H9 (cell line): ENCODE measurements at regions not wholly inside any gene's neighbourhood (a gene's known extent, or its start where the extent isn't known, plus 50 kb on each side); places are given as distances from the start of the nearest gene placed in this dataset.

Source experiments
- DNase-seq: peaks from one replicate; pipeline ENCODE4 v3.0.0-alpha.2; 2017
- H2AFZ ChIP-seq: one replicate; pipeline ENCODE4 v1.6.1; 2013; ENCODE audit warnings: mild to moderate bottlenecking, low read length, control low read depth, moderate library complexity
- H2AK5ac ChIP-seq: 2 replicates; pipeline ENCODE4 v1.6.1; 2013; ENCODE audit warnings: low read length, control low read depth, mixed read lengths; ENCODE audit not compliant: insufficient read length
- H2BK120ac ChIP-seq: one replicate; pipeline ENCODE4 v1.6.1; 2013; ENCODE audit warnings: low read depth, mild to moderate bottlenecking, low read length, control low read depth, inconsistent platforms; ENCODE audit not compliant: poor library complexity, severe bottlenecking
- H2BK12ac ChIP-seq: 2 replicates; pipeline ENCODE4 v1.6.1; 2013; ENCODE audit warnings: low read length, control low read depth, mixed read lengths, low read depth; ENCODE audit not compliant: insufficient read length
- H2BK15ac ChIP-seq: 2 replicates; pipeline ENCODE4 v1.6.1; 2013; ENCODE audit warnings: low read depth, low read length, control low read depth
- H2BK20ac ChIP-seq: one replicate; pipeline ENCODE4 v1.6.1; 2013; ENCODE audit warnings: low read depth, mild to moderate bottlenecking, low read length, control low read depth, inconsistent platforms; ENCODE audit not compliant: poor library complexity, severe bottlenecking
- H2BK5ac ChIP-seq: 2 replicates; pipeline ENCODE4 v1.6.1; 2013; ENCODE audit warnings: low read length, control low read depth, mixed read lengths; ENCODE audit not compliant: insufficient read length
- H3K14ac ChIP-seq: 2 replicates; pipeline ENCODE4 v1.6.1; 2013; ENCODE audit warnings: low read length, control low read depth; ENCODE audit not compliant: insufficient read depth
- H3K18ac ChIP-seq: 2 replicates; pipeline ENCODE4 v1.6.1; 2013; ENCODE audit warnings: low read depth, mild to moderate bottlenecking, mixed read lengths, low read length, control low read depth; ENCODE audit not compliant: insufficient read length
- H3K23ac ChIP-seq: 2 replicates; pipeline ENCODE4 v1.6.1; 2013; ENCODE audit warnings: low read length, control low read depth, mixed read lengths, low read depth; ENCODE audit not compliant: insufficient read length
- H3K23me2 ChIP-seq: 2 replicates; pipeline ENCODE4 v1.6.1; 2013; ENCODE audit warnings: low read depth, mild to moderate bottlenecking, mixed read lengths, low read length, control low read depth; ENCODE audit not compliant: insufficient read length, poor library complexity, severe bottlenecking
- H3K27ac ChIP-seq: 2 replicates; pipeline ENCODE4 v1.5.1; 2013; ENCODE audit warnings: low read length, control low read depth, mixed read lengths, low read depth; ENCODE audit not compliant: insufficient read length
- H3K27me3 ChIP-seq: 2 replicates; pipeline ENCODE4 v1.6.1; 2013; ENCODE audit warnings: low read length, control low read depth, inconsistent platforms; ENCODE audit not compliant: insufficient read depth
- H3K4ac ChIP-seq: 2 replicates; pipeline ENCODE4 v1.6.1; 2013; ENCODE audit warnings: low read depth, mild to moderate bottlenecking, control low read depth, inconsistent platforms, low read length, moderate library complexity
- H3K4me1 ChIP-seq: 2 replicates; pipeline ENCODE4 v1.6.1; 2013; ENCODE audit warnings: low read length, control low read depth, inconsistent platforms; ENCODE audit not compliant: insufficient read depth
- H3K4me2 ChIP-seq: 2 replicates; pipeline ENCODE4 v1.6.1; 2013; ENCODE audit warnings: low read length, control low read depth, mixed read lengths; ENCODE audit not compliant: insufficient read length, insufficient read depth
- H3K56ac ChIP-seq: 2 replicates; pipeline ENCODE4 v1.6.1; 2013; ENCODE audit warnings: low read depth, mild to moderate bottlenecking, mixed read lengths, low read length, control low read depth; ENCODE audit not compliant: insufficient read length
- H3K79me1 ChIP-seq: 2 replicates; pipeline ENCODE4 v1.6.1; 2013; ENCODE audit warnings: low read depth, mild to moderate bottlenecking, moderate library complexity, low read length, control low read depth, inconsistent platforms; ENCODE audit not compliant: insufficient read depth, poor library complexity, severe bottlenecking
- H3K79me2 ChIP-seq: 2 replicates; pipeline ENCODE4 v1.6.1; 2013; ENCODE audit warnings: low read length, control low read depth, inconsistent platforms; ENCODE audit not compliant: insufficient read depth
- H3K9ac ChIP-seq: 2 replicates; pipeline ENCODE4 v1.6.1; 2013; ENCODE audit warnings: low read length, control low read depth, mixed read lengths; ENCODE audit not compliant: insufficient read length; ENCODE audit errors: extremely low read depth
- H3K9me3 ChIP-seq: one replicate; pipeline ENCODE4 v1.6.1; 2013; ENCODE audit warnings: low read depth, low read length, inconsistent platforms; ENCODE audit not compliant: control insufficient read depth
- H3T11ph ChIP-seq: one replicate; pipeline ENCODE4 v1.6.1; 2013; ENCODE audit warnings: mild to moderate bottlenecking, low read length, control low read depth, inconsistent platforms
- H4K20me1 ChIP-seq: one replicate; pipeline ENCODE4 v1.6.1; 2013; ENCODE audit not compliant: control insufficient read depth, insufficient read length, insufficient read depth
- H4K5ac ChIP-seq: 2 replicates; pipeline ENCODE4 v1.6.1; 2013; ENCODE audit warnings: low read depth, mild to moderate bottlenecking, mixed read lengths, low read length, control low read depth; ENCODE audit not compliant: insufficient read length
- H4K8ac ChIP-seq: replicated peaks from 2 replicates; pipeline ENCODE4 v1.6.1; 2013; ENCODE audit warnings: low read length, control low read depth, mixed read lengths, low read depth; ENCODE audit not compliant: insufficient read length
- H4K91ac ChIP-seq: 2 replicates; pipeline ENCODE4 v1.6.1; 2013; ENCODE audit warnings: low read depth, mild to moderate bottlenecking, moderate library complexity, mixed read lengths, low read length, control low read depth; ENCODE audit not compliant: insufficient read length
- H3K27ac Mint-ChIP-seq, 3 experiments: 2 replicates in 2 of 3; 3 replicates in 1 of 3; pipeline ENCODE4 v1.8.0; 2020 to 2021; ENCODE audit warnings: mixed read lengths in 3 of 3, mild to moderate bottlenecking in 1 of 3, moderate library complexity in 1 of 3
- H3K27me3 Mint-ChIP-seq: 2 replicates; pipeline ENCODE4 v1.8.0; 2021; ENCODE audit warnings: low read depth, mild to moderate bottlenecking, moderate library complexity, mixed read lengths
- H3K36me3 Mint-ChIP-seq, 3 experiments: 2 replicates in 2 of 3; 3 replicates in 1 of 3; pipeline ENCODE4 v1.8.0; 2020 to 2021; ENCODE audit warnings: low read depth in 3 of 3, mixed read lengths in 3 of 3; ENCODE audit not compliant: insufficient read depth in 1 of 3
- H3K4me1 Mint-ChIP-seq, 2 experiments: 2 replicates each; pipeline ENCODE4 v1.8.0; 2020; ENCODE audit warnings: mixed read lengths in 2 of 2
- H3K4me3 Mint-ChIP-seq, 2 experiments: 2 replicates in 1 of 2; 3 replicates in 1 of 2; pipeline ENCODE4 v1.8.0; 2020 to 2021; ENCODE audit warnings: mild to moderate bottlenecking in 2 of 2, mixed read lengths in 2 of 2, moderate library complexity in 1 of 2
- H3K9me3 Mint-ChIP-seq, 2 experiments: 2 replicates in 1 of 2; 3 replicates in 1 of 2; pipeline ENCODE4 v1.8.0; 2020; ENCODE audit warnings: mild to moderate bottlenecking in 2 of 2, mixed read lengths in 2 of 2, moderate library complexity in 1 of 2
- CTCF ChIP-seq: fragments of 200-600 bp; sonication (generic); conservative IDR thresholded peaks from 3 replicates; pipeline ENCODE4 v1.8.0; 2021; ENCODE audit warnings: antibody characterized with exemption, mild to moderate bottlenecking
- WGBS: extraction: QIAGEN DNeasy Blood & Tissue Kit; methylation state at CpG from one replicate; pipeline ENCODE4 v1.1.7; 2013; ENCODE audit warnings: missing lambda C conversion rate, low lambda C conversion rate, mixed read lengths; ENCODE audit not compliant: insufficient read length; ENCODE audit errors: extremely low coverage; 5-methylcytosine and 5-hydroxymethylcytosine counted together

- H3K23ac ChIP-seq, result no peak overlapping the region
- no peak overlapping the region for H2AK5ac ChIP-seq
- H2BK120ac ChIP-seq, result no peak overlapping the region
- H4K5ac ChIP-seq, result no peak overlapping the region
- Mint-ChIP-seq H3K4me1 (0 out of 4 replicates have a peak, but pooled peaks cover 0 to 2% of the 10 kb centered on the region in 2 experiments), H3K27me3 (peaks cover 4% of the 10 kb centered on the region), H3K36me3 (peaks cover 0 to 11% (median 2%) of the 10 kb centered on the region in 3 experiments; a peak in 5 of 7 replicates), H3K9me3 (peaks cover 6 to 12% of the 10 kb centered on the region in 2 experiments; a peak in 4 of 5 replicates), H3K27ac (no peak overlapping the region), H3K4me3 (no peak overlapping the region)
- no peak overlapping the region for H3K4me2 ChIP-seq
- H3K79me2 ChIP-seq, result no peaks in the 10 kb centered on the region
- no peak overlapping the region for H3K56ac ChIP-seq
- H4K20me1 ChIP-seq, result no peaks in the 10 kb centered on the region
- H4K8ac ChIP-seq, result no peak overlapping the region
- H2BK12ac ChIP-seq, result no peak overlapping the region
- TF ChIP-seq CTCF, result no peak
- no peaks in the 10 kb centered on the region for H3K79me1 ChIP-seq
- no peaks in the 10 kb centered on the region for H3K23me2 ChIP-seq
- H3K27ac ChIP-seq, result no peak overlapping the region
- no peak overlapping the region for H2BK20ac ChIP-seq
- H3K27me3 ChIP-seq, result no peaks in the 10 kb centered on the region; the same call in 1 of the 2 replicates
- no peak for DNase-seq
- WGBS, result no CpG with 5 or more reads among the region's 8 CpGs
- no peak overlapping the region for H3K18ac ChIP-seq
- H3K4me1 ChIP-seq, result no peaks in the 10 kb centered on the region
- no peak overlapping the region for H3K4ac ChIP-seq
- no peak overlapping the region; the same call in 1 of the 2 replicates for H3K14ac ChIP-seq
- no peak overlapping the region for H3T11ph ChIP-seq
- H2BK15ac ChIP-seq, result no peak overlapping the region
- H4K91ac ChIP-seq, result no peak overlapping the region
- H2BK5ac ChIP-seq, result no peak overlapping the region
- H3K9me3 ChIP-seq, result no peaks in the 10 kb centered on the region
- H3K9ac ChIP-seq, result no peak overlapping the region
- no peak overlapping the region for H2AFZ ChIP-seq
Observed at GRCh38 chr20:24144371-24144770, 155.8 kb upstream of the GGTLC1 start.
